Fibroblast of skin of right quadriceps (primary cell): ENCODE measurements at regions not wholly inside any gene's neighbourhood (a gene's known extent, or its start where the extent isn't known, plus 50 kb on each side); places are given as distances from the start of the nearest gene placed in this dataset.
"Not testable (repeated sequence)": the region's sequence is repeated elsewhere in the genome, so short reads cannot be mapped to it uniquely, and the experiment has no call there.

Experiments
- DNase-seq: peaks from one replicate; pipeline ENCODE4 v3.0.0-alpha.2; 2013

GRCh38 chr3:65030847-65031463 is 343.2 kb upstream of the ADAMTS9 start:
- peak; percentile 92 for DNase-seq

GRCh38 chr3:65030014-65030627 is 342.3 kb upstream of the ADAMTS9 start:
- DNase-seq, result no peak

GRCh38 chr3:65029130-65029529 is 341.3 kb upstream of the ADAMTS9 start:
- no peak for DNase-seq

DNA sequence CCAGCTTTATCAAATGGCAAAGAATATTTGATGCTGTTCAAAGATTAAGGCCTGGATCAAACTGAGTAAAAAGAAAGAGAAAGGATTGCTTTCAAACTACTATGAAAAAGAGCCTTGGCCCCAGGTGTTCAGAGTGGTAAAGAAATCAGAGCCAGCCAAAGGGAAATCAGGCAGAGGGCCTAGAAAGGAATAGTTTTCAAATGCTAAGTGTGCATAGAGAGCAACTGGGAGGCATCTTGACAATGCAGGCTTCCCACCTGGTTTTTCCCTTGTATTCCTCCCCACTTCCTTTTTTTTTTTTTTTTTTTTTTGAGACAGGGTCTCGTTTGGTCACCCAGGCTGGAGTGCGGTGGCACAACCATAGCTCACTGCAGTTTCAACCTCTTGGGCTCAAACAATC is 340.2 kb upstream of the ADAMTS9 start:
- no peak for DNase-seq

GRCh38 chr3:65027335-65027734 is 339.5 kb upstream of the ADAMTS9 start:
- no peak for DNase-seq

DNA sequence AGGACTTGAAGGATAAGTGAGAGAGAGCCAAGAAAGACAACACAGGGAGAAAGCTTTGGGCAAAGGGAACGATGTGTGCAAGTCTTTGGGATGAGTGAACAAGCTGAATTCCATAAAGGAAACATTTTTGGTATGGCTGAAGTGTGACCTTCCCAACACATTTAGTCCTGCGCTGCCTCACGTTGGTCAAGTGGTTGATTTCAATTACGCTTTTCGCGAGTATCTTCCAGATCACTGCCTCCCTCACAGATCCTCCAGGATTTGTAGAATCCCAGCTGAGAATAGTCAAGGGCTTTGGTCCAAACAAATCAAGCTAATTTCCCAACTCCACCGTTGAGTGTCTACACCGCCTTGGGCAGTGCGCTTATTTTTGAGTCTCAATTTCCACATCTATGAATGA is 338.4 kb upstream of the ADAMTS9 start:
- no peak for DNase-seq

- DNase-seq, result no peak
Observed at GRCh38 chr3:65024148-65024547, 336.3 kb upstream of the ADAMTS9 start.

- no peak for DNase-seq
Observed at GRCh38 chr3:65020281-65021160, 332.7 kb upstream of the ADAMTS9 start.

GRCh38 chr3:65019443-65020055 is 331.7 kb upstream of the ADAMTS9 start:
- no peak for DNase-seq

DNA sequence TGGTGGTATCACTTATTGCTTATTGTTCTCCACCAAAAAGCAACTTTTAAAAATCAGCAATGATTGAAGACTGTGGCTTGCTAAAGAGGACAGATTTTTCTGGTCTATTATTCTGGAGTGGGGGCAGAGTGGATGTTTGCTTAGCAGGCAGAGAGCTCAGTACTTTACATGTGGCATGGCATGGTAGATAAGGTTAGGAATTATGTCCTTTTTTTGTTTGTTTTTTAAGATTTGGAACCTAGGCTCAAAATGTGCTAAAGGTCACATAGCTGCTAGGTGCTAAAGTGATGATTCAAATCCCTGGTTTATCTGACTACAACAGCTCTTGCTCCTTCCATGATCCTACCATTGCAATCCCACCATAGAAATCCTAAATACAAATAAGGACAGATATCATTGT is 331.0 kb upstream of the ADAMTS9 start:
- DNase-seq, result no peak

DNA sequence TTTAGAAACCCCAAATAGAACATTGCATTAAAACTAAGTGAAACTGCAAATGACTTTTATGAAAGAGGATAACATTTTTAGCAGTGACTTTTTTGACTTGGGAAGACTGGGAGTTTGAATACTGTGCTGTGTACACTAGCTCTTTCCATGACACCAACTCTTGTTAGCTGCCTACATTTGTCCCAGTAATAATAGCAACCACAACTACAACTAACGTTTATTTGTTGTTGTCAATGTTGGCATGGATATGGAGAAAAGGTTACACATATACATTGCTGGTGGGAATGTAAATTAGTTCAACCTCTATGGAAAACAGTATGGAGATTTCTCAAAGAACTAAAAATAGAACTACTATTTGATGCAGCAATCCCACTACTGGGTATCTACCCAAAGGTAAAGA is 329.6 kb upstream of the ADAMTS9 start:
- DNase-seq, result no peak

GRCh38 chr3:65015711-65016110 is 327.9 kb upstream of the ADAMTS9 start:
- DNase-seq, result no peak

DNA sequence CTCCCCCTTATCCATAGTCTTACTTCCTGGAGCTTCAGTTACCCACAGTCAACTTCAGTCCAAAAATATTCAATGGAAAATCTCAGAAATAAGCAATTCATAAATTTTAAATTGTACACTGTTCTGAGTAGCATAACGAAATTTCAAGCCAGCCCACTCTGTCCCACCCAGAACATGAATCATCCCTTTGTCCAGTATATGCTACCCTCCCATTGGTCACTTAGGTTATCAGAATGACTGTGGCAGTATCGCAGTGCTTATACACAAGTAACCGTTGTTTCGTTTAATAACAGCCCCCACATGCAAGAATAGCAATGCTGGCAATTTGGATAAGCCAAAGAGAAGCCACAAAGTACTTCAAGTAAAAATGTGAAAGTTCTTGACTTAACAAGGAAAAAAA is 325.3 kb upstream of the ADAMTS9 start:
- DNase-seq, result no peak

DNA sequence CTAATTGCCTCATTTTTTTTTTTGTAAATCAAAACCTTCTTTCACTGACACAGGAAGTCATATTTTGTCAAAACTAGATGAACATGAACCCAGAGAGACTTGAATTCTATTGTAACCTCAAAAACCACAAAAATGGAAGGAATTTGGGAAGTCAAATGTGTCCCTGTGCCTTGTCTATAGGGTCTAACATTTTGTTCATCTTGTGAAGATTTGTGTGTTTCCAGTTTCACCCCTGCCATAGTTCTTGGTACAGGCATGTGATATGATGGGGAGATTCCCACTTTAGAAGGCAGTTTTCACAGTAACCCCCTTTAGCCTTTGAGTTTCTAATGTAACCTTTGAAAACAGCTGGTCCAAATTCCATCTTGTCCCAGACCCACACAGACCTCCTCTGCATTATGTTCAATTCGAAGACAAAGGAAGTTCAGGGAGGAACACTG is 318.5 kb upstream of the ADAMTS9 start:
- peak; percentile 94 for DNase-seq

DNA sequence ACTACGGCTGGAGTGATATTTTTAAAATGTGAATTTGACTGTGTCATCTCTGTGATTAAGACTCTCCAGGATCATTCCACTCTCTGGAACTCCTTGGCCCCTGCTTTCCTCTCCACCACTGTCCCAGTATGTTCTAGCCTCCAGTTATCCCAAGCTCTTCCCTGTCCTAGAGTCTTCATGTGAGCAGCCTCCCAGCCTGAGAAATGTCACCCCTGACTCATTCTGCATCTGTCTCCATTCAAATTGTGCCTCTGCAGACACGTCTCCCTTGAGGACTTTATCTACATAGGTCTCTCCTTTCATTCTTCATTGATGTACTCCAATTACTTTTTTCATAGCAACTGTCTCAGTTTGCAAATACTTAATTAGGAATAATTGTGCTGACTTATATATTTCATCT is 317.7 kb upstream of the ADAMTS9 start:
- peak; percentile 76 for DNase-seq

- DNase-seq, result no peak
Observed at GRCh38 chr3:65004795-65005295, 317.0 kb upstream of the ADAMTS9 start.

DNA sequence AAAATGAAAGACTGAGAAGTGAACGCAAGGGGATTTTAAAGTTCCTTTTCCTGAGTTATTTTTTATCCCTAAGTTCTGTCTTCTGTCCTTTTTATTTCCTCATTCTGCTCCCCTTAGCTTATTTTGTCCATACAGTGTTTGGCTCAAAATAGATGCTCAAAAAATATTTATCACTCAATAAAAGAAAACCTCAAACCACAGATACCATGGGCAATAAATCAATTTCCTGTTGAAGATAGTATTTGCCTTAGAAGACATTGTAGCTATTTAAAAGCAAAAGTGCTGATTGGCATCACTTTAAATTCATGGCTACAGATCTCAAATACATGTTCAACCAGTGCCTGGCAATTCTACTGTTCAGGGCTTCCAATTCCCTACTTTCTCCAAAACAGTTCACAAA is 316.5 kb upstream of the ADAMTS9 start:
- DNase-seq, result peak; percentile 80

GRCh38 chr3:65001119-65001518 is 313.3 kb upstream of the ADAMTS9 start:
- not testable (repeated sequence) for DNase-seq

DNA sequence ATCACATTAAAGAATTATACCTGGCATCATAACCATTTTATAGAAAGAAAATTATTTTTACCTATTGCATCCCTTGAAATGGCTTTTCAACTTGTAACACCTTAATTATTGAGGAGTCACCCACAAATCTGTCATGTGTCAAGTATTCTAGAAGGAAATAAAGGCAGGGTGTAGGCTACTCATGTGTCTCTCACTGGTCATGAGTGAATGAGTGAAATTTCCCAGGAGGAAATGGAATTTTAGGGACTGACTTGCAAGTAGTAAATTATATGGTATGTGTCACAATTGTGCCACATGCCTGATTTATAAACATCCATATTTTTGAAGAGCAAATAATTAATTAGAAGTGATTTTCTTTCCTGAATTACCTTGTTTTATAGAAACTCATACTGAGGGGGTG is 310.5 kb upstream of the ADAMTS9 start:
- DNase-seq, result no peak

DNA sequence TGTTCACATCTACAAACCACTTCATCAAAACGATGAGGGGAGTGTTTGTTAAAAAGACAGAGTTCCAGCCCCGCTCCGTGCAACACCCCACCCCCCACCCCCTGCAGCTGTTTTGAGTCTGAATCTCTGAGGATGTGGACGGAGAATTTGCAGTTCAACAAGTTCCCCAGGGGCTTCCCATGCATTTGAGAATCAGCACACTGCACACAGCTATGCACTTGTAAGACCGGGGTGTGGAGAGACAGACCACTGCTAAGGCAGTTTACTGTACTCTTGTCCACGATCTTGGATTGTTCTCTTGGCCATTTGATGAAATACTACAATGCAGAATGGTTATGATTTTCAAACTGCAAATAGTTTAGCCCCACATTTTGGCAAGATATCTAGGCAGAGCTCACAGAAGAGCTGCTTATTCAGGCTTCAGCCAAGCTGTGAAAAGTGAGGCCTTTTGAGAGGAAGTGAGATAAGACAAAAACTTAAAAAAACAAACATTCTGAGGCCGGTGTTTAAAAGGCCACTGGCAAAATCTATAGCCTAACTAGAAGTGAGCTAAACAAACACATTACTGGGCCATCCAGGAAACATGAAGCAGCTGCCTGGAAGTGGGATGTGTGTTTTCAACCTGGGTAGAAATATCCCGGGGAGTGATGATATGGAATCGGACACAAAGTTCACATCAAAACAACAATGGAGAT is 308.2 kb upstream of the ADAMTS9 start:
- no peak for DNase-seq

DNA sequence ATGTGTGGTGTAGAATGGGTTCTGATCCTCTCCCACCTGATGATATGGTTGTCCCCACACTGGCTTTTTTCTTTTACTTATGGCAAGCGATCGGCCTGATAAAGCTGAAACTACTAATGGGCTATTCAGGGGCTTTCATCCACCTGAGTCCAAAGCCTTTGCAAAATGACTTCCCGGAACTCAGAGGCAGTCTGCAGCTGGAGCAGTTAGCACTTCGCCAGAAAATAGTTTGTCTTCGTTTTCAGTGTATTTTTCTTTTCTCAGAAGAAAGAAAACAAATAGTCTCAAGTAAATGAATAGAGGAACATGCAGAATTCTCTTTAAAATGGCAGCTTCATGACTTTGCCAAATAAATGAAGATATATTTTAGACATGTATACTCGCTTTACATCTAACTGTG is 306.0 kb upstream of the ADAMTS9 start:
- DNase-seq, result no peak

DNA sequence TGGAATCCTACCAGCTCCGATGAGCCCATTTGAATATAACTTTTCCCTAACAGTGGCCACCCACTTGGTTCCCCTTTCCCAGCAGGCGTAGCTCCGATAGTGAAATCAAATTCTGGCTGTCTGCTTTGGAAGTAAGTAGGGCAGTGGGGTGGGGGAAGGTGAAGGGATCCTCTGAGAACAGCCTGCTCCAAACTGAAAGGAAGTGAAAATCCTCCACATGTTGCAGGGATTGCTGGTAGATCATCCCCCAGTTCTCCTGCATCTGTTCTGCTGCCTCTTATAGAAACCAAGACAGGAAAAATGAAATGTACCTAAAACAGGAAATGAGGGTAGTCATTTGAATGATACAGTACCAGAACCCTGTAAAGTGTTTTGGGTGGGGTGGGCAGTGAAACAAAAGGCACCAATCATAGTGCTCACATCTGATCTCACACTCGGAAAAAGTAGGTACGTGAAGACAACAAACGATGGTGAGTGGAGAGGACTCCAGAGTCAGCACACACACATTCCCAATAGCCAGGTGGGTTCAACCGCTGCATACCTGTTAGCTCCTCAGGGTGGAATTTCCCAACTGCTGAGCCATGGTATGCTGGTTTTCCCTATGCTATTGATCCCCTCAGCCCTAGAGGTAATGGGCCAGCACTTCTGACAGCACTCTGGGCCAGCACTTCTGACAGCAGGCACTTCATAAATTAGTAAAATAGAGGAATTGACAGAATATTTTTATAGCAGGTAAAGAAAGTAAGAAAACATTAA is 304.9 kb upstream of the ADAMTS9 start:
- no peak for DNase-seq
